ENCODE measurements at regions not wholly inside any gene's neighbourhood (a gene's known extent, or its start where the extent isn't known, plus 50 kb on each side); places are given as distances from the start of the nearest gene placed in this dataset.

- no peaks in the 10 kb centered on the region for H3K9me3 ChIP-seq (ENCODE audit: control insufficient read depth in 4 of 4, low read length in 3 of 4)
- peaks cover 0 to 10% (median 7%) of the 10 kb centered on the region in 4 donors for H3K4me1 ChIP-seq (ENCODE audit: control insufficient read depth in 4 of 4, insufficient read depth in 4 of 4, low read length in 3 of 4)
- WGBS, result 94% methylated on average over 22 of the region's 22 CpGs
- no peak overlapping the region for H3K4me3 ChIP-seq (ENCODE audit: low read depth in 1 of 3, low read length in 3 of 3)
- no peaks in the 10 kb centered on the region for H3K27me3 ChIP-seq (ENCODE audit: control insufficient read depth in 4 of 4, insufficient read depth in 4 of 4, low read length in 3 of 4)
- H3K36me3 ChIP-seq (ENCODE audit: control insufficient read depth in 4 of 4, insufficient read depth in 3 of 4, low read depth in 1 of 4, low read length in 3 of 4), result no peaks in the 10 kb centered on the region
- no peak for DNase-seq (ENCODE audit: low spot score)
- H3K9ac ChIP-seq (ENCODE audit: low read depth in 1 of 2, low read length in 2 of 2), result no peak overlapping the region
- no peak overlapping the region for H3K27ac ChIP-seq (ENCODE audit: low read depth in 1 of 2, low read length in 2 of 2)
- no peak for TF ChIP-seq HNF4A (conservative IDR thresholded peaks at IDR 0.05)
- no peak for TF ChIP-seq SP1 (IDR thresholded peaks at IDR 0.05)
- TF ChIP-seq ZBTB33 (IDR thresholded peaks at IDR 0.05), result no peak
- TF ChIP-seq EGR1 (IDR thresholded peaks at IDR 0.05; ENCODE audit: low read depth in 2 of 2), result no peak
- TF ChIP-seq FOXA2 (IDR thresholded peaks at IDR 0.05), result no peak
- no peak for TF ChIP-seq JUND (IDR thresholded peaks at IDR 0.05)
These were observed 462.1 kb upstream of the ID2 start for GRCh38 chr2:8219631-8220355.

GRCh38 chr2:8222979-8223694 is 458.7 kb upstream of the ID2 start:
- WGBS, result 92% methylated on average over 9 of the region's 9 CpGs
- no peak for DNase-seq (ENCODE audit: low spot score)
- Histone ChIP-seq H3K9me3 (ENCODE audit: control insufficient read depth in 4 of 4, low read length in 3 of 4) (no peaks in the 10 kb centered on the region), H3K9ac (ENCODE audit: low read depth in 1 of 2, low read length in 2 of 2) (no peak overlapping the region), H3K4me3 (ENCODE audit: low read depth in 1 of 3, low read length in 3 of 3) (no peak overlapping the region), H3K27me3 (ENCODE audit: control insufficient read depth in 4 of 4, insufficient read depth in 4 of 4, low read length in 3 of 4) (no peaks in the 10 kb centered on the region), H3K27ac (ENCODE audit: low read depth in 1 of 2, low read length in 2 of 2) (no peak overlapping the region), H3K36me3 (ENCODE audit: control insufficient read depth in 4 of 4, insufficient read depth in 3 of 4, low read depth in 1 of 4, low read length in 3 of 4) (no peaks in the 10 kb centered on the region), H3K4me1 (ENCODE audit: control insufficient read depth in 4 of 4, insufficient read depth in 4 of 4, low read length in 3 of 4) (no peaks in the 10 kb centered on the region)
- TF ChIP-seq MAX (IDR thresholded peaks at IDR 0.05) (no peak), GABPA (IDR thresholded peaks at IDR 0.05 in 1 of 2, conservative IDR thresholded peaks at IDR 0.05 in 1 of 2) (no peak), FOXA2 (IDR thresholded peaks at IDR 0.05) (no peak), NR2F2 (IDR thresholded peaks at IDR 0.05) (no peak), YY1 (IDR thresholded peaks at IDR 0.05) (no peak)

GRCh38 chr2:8223695-8224346 is 458.0 kb upstream of the ID2 start:
- WGBS, result 96% methylated on average over 18 of the region's 18 CpGs
- TF ChIP-seq ATF3 (IDR thresholded peaks at IDR 0.05) (no peak), CTCF (IDR thresholded peaks at IDR 0.05; ENCODE audit: low read depth, low read length, missing input control) (no peak), EGR1 (IDR thresholded peaks at IDR 0.05; ENCODE audit: low read depth in 2 of 2) (no peak), HNF4A (conservative IDR thresholded peaks at IDR 0.05) (no peak), ZBTB33 (IDR thresholded peaks at IDR 0.05) (no peak), SP1 (IDR thresholded peaks at IDR 0.05) (no peak), TAF1 (conservative IDR thresholded peaks at IDR 0.05) (no peak), YY1 (IDR thresholded peaks at IDR 0.05) (no peak), RXRA (IDR thresholded peaks at IDR 0.05) (no peak), REST (IDR thresholded peaks at IDR 0.05) (no peak)

More at GRCh38 chr2:8223695-8224346, 458.0 kb upstream of the ID2 start:
- no peaks in the 10 kb centered on the region for H3K4me1 ChIP-seq (ENCODE audit: control insufficient read depth in 4 of 4, insufficient read depth in 4 of 4, low read length in 3 of 4)
- H3K27ac ChIP-seq (ENCODE audit: low read depth in 1 of 2, low read length in 2 of 2), result no peak overlapping the region
- no peaks in the 10 kb centered on the region for H3K36me3 ChIP-seq (ENCODE audit: control insufficient read depth in 4 of 4, insufficient read depth in 3 of 4, low read depth in 1 of 4, low read length in 3 of 4)
- DNase-seq (ENCODE audit: low spot score), result no peak
- H3K9ac ChIP-seq (ENCODE audit: low read depth in 1 of 2, low read length in 2 of 2), result no peak overlapping the region
- H3K4me3 ChIP-seq (ENCODE audit: low read depth in 1 of 3, low read length in 3 of 3), result no peak overlapping the region
- H3K9me3 ChIP-seq (ENCODE audit: control insufficient read depth in 4 of 4, low read length in 3 of 4), result no peaks in the 10 kb centered on the region
- H3K27me3 ChIP-seq (ENCODE audit: control insufficient read depth in 4 of 4, insufficient read depth in 4 of 4, low read length in 3 of 4), result no peaks in the 10 kb centered on the region
